ENCODE measurements at regions not wholly inside any gene's neighbourhood (a gene's known extent, or its start where the extent isn't known, plus 50 kb on each side); places are given as distances from the start of the nearest gene placed in this dataset.
"Not testable (repeated sequence)": the region's sequence is repeated elsewhere in the genome, so short reads cannot be mapped to it uniquely, and the experiment has no call there.

GRCh38 chr3:40680685-40681657 lies 156.2 kb downstream of the ZNF621 start:
- Histone ChIP-seq H3K9ac (ENCODE audit: low read length) (no peak overlapping the region), H3K36me3 (ENCODE audit: control insufficient read depth, insufficient read depth, low read length) (no peaks in the 10 kb centered on the region), H3K4me3 (ENCODE audit: low read length) (no peak overlapping the region), H3K9me3 (ENCODE audit: control insufficient read depth, low read length) (no peaks in the 10 kb centered on the region), H3K27me3 (ENCODE audit: control insufficient read depth, insufficient read depth, low read length) (no peaks in the 10 kb centered on the region), H3K4me1 (ENCODE audit: control insufficient read depth, insufficient read depth, low read length) (no peaks in the 10 kb centered on the region)

- Histone ChIP-seq H3K27me3 (ENCODE audit: control insufficient read depth, insufficient read depth, low read length) (no peaks in the 10 kb centered on the region), H3K36me3 (ENCODE audit: control insufficient read depth, insufficient read depth, low read length) (no peaks in the 10 kb centered on the region), H3K4me3 (ENCODE audit: low read length) (no peak overlapping the region), H3K9ac (ENCODE audit: low read length) (no peak overlapping the region), H3K9me3 (ENCODE audit: control insufficient read depth, low read length) (no peaks in the 10 kb centered on the region), H3K4me1 (ENCODE audit: control insufficient read depth, insufficient read depth, low read length) (no peaks in the 10 kb centered on the region)
Measured at GRCh38 chr3:40681658-40682055, 156.9 kb downstream of the ZNF621 start.

DNA sequence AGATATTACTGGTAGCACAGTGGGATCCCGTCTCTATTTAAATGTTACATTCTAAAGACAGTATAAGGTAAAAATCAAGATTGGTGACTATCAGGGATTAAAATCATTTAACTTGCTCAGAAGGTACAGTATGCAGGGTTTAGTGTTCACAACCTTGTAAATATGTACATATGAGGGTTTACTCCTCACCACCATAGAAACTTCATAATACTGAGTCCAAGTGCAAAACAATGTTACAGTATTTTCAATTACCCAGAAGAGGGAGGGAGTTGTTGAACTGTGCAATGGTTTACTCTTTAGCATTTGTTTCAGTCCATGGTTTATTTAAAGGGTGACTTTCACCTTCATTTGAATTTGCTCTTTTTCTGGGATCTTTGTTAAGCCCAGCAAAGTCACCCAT lies 165.1 kb downstream of the ZNF621 start:
- H3K4me1 ChIP-seq (ENCODE audit: control insufficient read depth, insufficient read depth, low read length) = peaks cover 18% of the 10 kb centered on the region
- H3K9me3 ChIP-seq (ENCODE audit: control insufficient read depth, low read length) = no peaks in the 10 kb centered on the region
- no peak overlapping the region for H3K4me3 ChIP-seq (ENCODE audit: low read length)
- no peak overlapping the region for H3K9ac ChIP-seq (ENCODE audit: low read length)
- H3K36me3 ChIP-seq (ENCODE audit: control insufficient read depth, insufficient read depth, low read length) = no peaks in the 10 kb centered on the region
- H3K27me3 ChIP-seq (ENCODE audit: control insufficient read depth, insufficient read depth, low read length) = no peaks in the 10 kb centered on the region

- Histone ChIP-seq H3K9ac (ENCODE audit: low read length) (no peak overlapping the region), H3K36me3 (ENCODE audit: control insufficient read depth, insufficient read depth, low read length) (no peaks in the 10 kb centered on the region), H3K4me3 (ENCODE audit: low read length) (no peak overlapping the region), H3K4me1 (ENCODE audit: control insufficient read depth, insufficient read depth, low read length) (peaks cover 18% of the 10 kb centered on the region), H3K27me3 (ENCODE audit: control insufficient read depth, insufficient read depth, low read length) (no peaks in the 10 kb centered on the region), H3K9me3 (ENCODE audit: control insufficient read depth, low read length) (no peaks in the 10 kb centered on the region)
Measured at GRCh38 chr3:40690749-40691451, 166.1 kb downstream of the ZNF621 start.

DNA sequence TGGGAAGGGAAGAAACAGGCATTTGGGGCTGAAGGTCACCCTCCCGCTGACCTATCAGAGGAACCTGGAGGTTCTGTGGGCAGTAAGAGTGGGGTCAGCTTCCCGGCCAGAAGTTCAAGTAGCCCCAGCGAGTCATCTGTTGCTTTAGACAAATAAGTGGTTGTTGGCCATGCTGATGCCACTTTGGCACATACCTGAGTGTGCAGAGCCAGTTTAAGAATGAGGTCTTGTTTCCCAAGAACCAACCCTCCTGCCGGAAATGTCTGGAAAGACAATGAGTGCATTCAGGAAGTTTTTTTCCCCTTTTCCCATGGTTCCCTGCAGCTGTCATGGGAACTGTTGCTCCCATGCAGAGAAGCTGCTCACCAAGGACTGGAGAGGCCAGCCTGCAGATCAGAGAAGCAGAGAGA lies 166.7 kb downstream of the ZNF621 start:
- no peak overlapping the region for H3K9ac ChIP-seq (ENCODE audit: low read length)
- H3K4me1 ChIP-seq (ENCODE audit: control insufficient read depth, insufficient read depth, low read length) = peaks cover 18% of the 10 kb centered on the region
- H3K9me3 ChIP-seq (ENCODE audit: control insufficient read depth, low read length) = no peaks in the 10 kb centered on the region
- no peaks in the 10 kb centered on the region for H3K27me3 ChIP-seq (ENCODE audit: control insufficient read depth, insufficient read depth, low read length)
- H3K36me3 ChIP-seq (ENCODE audit: control insufficient read depth, insufficient read depth, low read length) = no peaks in the 10 kb centered on the region
- no peak overlapping the region for H3K4me3 ChIP-seq (ENCODE audit: low read length)

GRCh38 chr3:40695848-40696247 lies 171.1 kb downstream of the ZNF621 start:
- no peaks in the 10 kb centered on the region for H3K36me3 ChIP-seq (ENCODE audit: control insufficient read depth, insufficient read depth, low read length)
- H3K4me3 ChIP-seq (ENCODE audit: low read length) = no peak overlapping the region
- no peaks in the 10 kb centered on the region for H3K27me3 ChIP-seq (ENCODE audit: control insufficient read depth, insufficient read depth, low read length)
- H3K4me1 ChIP-seq (ENCODE audit: control insufficient read depth, insufficient read depth, low read length) = peaks cover 12% of the 10 kb centered on the region
- H3K9me3 ChIP-seq (ENCODE audit: control insufficient read depth, low read length) = no peaks in the 10 kb centered on the region
- H3K9ac ChIP-seq (ENCODE audit: low read length) = no peak overlapping the region

- not testable (repeated sequence) for H3K4me3 ChIP-seq (ENCODE audit: low read length); H3K27me3 ChIP-seq (ENCODE audit: control insufficient read depth, insufficient read depth, low read length); H3K9ac ChIP-seq (ENCODE audit: low read length); H3K4me1 ChIP-seq (ENCODE audit: control insufficient read depth, insufficient read depth, low read length); H3K36me3 ChIP-seq (ENCODE audit: control insufficient read depth, insufficient read depth, low read length); H3K9me3 ChIP-seq (ENCODE audit: control insufficient read depth, low read length)
Measured at GRCh38 chr3:40698611-40699010, 173.9 kb downstream of the ZNF621 start.

DNA sequence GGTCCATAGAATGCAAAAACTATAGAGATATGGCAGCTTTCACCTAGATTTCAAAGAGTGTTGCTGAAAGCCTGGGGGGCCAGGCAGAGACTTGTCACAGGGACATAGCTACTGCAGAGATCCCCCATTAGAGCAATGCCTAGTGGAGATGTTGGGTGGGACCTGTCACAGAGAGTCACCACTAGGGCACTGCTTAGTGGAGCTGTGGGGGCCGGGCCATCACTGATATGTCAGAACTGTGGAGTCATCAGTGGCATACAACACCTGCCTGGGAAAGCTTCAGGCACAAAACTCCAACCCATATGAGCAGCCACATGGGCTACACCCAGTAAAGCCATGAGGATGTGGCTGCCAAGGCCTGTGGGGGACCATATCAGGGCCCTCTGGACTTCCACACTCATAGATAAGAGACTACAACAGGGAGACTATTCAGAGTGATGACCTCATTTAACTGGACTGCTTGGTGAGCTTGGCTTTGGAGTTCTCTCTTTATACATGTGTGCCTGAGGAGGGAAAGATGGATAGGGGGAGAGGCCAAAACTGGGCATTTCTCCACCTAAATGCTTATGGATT lies 176.3 kb downstream of the ZNF621 start:
- H3K27me3 ChIP-seq (ENCODE audit: control insufficient read depth, insufficient read depth, low read length) = no peaks in the 10 kb centered on the region
- H3K9ac ChIP-seq (ENCODE audit: low read length) = no peak overlapping the region
- H3K36me3 ChIP-seq (ENCODE audit: control insufficient read depth, insufficient read depth, low read length) = no peaks in the 10 kb centered on the region
- H3K4me3 ChIP-seq (ENCODE audit: low read length) = no peak overlapping the region
- no peaks in the 10 kb centered on the region for H3K9me3 ChIP-seq (ENCODE audit: control insufficient read depth, low read length)
- H3K4me1 ChIP-seq (ENCODE audit: control insufficient read depth, insufficient read depth, low read length) = no peaks in the 10 kb centered on the region

- Histone ChIP-seq H3K9ac (ENCODE audit: low read length) (no peak overlapping the region), H3K4me1 (ENCODE audit: control insufficient read depth, insufficient read depth, low read length) (no peaks in the 10 kb centered on the region), H3K9me3 (ENCODE audit: control insufficient read depth, low read length) (no peaks in the 10 kb centered on the region), H3K36me3 (ENCODE audit: control insufficient read depth, insufficient read depth, low read length) (no peaks in the 10 kb centered on the region), H3K27me3 (ENCODE audit: control insufficient read depth, insufficient read depth, low read length) (no peaks in the 10 kb centered on the region), H3K4me3 (ENCODE audit: low read length) (no peak overlapping the region)
Measured at GRCh38 chr3:40704224-40704623, 179.5 kb downstream of the ZNF621 start.

DNA sequence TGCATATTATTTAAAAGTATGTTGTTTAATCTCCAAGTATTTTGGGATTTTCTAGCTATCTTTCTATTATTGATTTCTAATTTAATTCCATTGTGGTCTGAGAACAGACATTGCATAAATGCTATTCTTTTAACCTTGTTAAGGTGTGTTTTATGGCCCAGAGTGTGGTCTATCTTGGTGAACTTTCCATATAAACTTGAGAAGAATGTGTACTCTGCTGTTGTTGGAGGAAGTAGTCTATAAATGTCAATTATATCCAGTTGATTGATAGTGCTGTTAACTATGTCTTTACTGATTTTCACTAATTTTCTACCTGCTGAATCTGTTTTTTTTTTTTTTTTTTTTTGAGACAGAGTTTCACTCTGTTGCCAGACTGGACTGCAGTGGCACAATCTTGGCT lies 180.9 kb downstream of the ZNF621 start:
- Histone ChIP-seq H3K9ac (ENCODE audit: low read length) (no peak overlapping the region), H3K36me3 (ENCODE audit: control insufficient read depth, insufficient read depth, low read length) (no peaks in the 10 kb centered on the region), H3K27me3 (ENCODE audit: control insufficient read depth, insufficient read depth, low read length) (no peaks in the 10 kb centered on the region), H3K4me3 (ENCODE audit: low read length) (no peak overlapping the region), H3K4me1 (ENCODE audit: control insufficient read depth, insufficient read depth, low read length) (no peaks in the 10 kb centered on the region), H3K9me3 (ENCODE audit: control insufficient read depth, low read length) (no peaks in the 10 kb centered on the region)

DNA sequence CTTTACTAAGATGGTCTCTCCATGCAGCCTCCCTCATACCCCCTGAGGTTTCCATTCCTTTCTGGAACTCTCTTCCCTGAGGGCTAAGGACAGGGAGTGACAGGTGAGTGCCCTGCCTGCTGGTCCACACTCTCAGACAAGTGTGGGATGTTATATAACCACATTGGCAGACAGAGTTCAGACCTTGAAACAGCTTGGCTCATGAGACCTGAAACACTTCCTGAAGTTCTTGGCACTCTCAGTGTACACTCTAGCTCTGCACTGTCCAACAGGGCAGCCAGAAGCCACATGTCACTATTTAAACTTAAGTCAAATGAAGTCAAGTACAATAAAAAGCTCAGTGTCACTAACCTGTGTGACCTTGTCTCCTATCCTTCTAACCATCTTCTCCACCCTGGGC lies 188.5 kb downstream of the ZNF621 start:
- H3K27me3 ChIP-seq (ENCODE audit: control insufficient read depth, insufficient read depth, low read length) = no peaks in the 10 kb centered on the region
- H3K4me3 ChIP-seq (ENCODE audit: low read length) = no peak overlapping the region
- no peaks in the 10 kb centered on the region for H3K4me1 ChIP-seq (ENCODE audit: control insufficient read depth, insufficient read depth, low read length)
- no peak overlapping the region for H3K9ac ChIP-seq (ENCODE audit: low read length)
- H3K9me3 ChIP-seq (ENCODE audit: control insufficient read depth, low read length) = no peaks in the 10 kb centered on the region
- no peaks in the 10 kb centered on the region for H3K36me3 ChIP-seq (ENCODE audit: control insufficient read depth, insufficient read depth, low read length)

DNA sequence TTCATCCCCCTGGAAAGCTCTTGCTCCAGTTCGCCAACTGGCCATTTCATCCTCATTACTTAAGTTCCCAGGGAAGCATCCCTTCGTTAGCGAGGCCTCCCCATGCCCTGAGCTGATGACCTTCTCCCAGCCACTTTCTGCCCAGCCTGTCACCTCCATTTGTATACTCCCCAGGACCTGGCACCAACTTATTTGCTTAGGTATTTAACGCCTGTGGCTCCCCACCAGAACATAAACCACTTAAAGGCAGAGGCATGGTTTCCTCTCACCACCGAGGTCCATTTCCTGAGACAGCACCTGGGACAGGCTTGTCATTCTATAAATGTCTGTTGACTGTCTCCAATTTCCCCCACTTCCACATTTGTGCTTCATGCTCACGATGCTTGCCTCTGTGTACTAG lies 189.0 kb downstream of the ZNF621 start:
- Histone ChIP-seq H3K27me3 (ENCODE audit: control insufficient read depth, insufficient read depth, low read length) (no peaks in the 10 kb centered on the region), H3K9ac (ENCODE audit: low read length) (no peak overlapping the region), H3K36me3 (ENCODE audit: control insufficient read depth, insufficient read depth, low read length) (no peaks in the 10 kb centered on the region), H3K9me3 (ENCODE audit: control insufficient read depth, low read length) (no peaks in the 10 kb centered on the region), H3K4me3 (ENCODE audit: low read length) (no peak overlapping the region), H3K4me1 (ENCODE audit: control insufficient read depth, insufficient read depth, low read length) (no peaks in the 10 kb centered on the region)

Data from mucosa of stomach (tissue), 1 donor.